GM06990 (cell line): ENCODE measurements at regions not wholly inside any gene's neighbourhood (a gene's known extent, or its start where the extent isn't known, plus 50 kb on each side); places are given as distances from the start of the nearest gene placed in this dataset.

ENCODE experiments used
- DNase-seq: peaks from one replicate; pipeline ENCODE4 v3.0.0-alpha.2; 2011; ENCODE audit not compliant: insufficient read length; ENCODE audit errors: extremely low read depth
- H3K27me3 ChIP-seq: replicated peaks from 2 replicates; pipeline ENCODE4 v1.6.0; 2011; ENCODE audit warnings: low read length; ENCODE audit not compliant: control insufficient read depth, insufficient read depth
- H3K36me3 ChIP-seq: 2 replicates; pipeline ENCODE4 v1.5.1; 2011; ENCODE audit warnings: low read length; ENCODE audit not compliant: control insufficient read depth, insufficient read depth
- H3K4me3 ChIP-seq: replicated peaks from 2 replicates; pipeline ENCODE4 v1.5.1; 2011; ENCODE audit warnings: low read depth, mild to moderate bottlenecking, control low read depth, low read length
- TF ChIP-seq, protein P1 (sequence below): IDR thresholded peaks from 2 replicates; pipeline ENCODE4 v1.5.1; 2011; ENCODE audit warnings: low read length, control low read depth, mild to moderate bottlenecking, inconsistent platforms; ENCODE audit not compliant: insufficient read depth, poor library complexity, severe bottlenecking

DNA sequence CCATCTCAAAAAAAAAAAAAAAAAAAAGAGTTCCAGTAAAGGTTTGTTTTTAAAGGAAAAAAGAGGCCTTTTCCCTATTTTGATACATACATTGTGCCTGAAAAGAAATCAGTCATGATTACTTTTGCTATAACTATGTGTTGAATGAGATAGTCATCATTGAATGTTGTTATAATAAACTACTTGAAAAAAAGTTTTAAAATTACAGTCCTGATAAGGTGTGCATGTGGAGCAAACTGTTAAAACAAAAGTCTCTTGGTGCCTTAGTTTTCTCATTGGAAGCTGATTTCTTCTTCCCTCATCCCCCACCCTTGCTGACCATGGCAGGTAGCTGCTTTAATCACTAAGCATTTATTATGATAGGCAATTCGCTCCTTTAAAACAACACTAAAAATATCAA, 172.3 kb upstream of the TBCA start:
- H3K4me3 ChIP-seq: no peak overlapping the region
- no peaks in the 10 kb centered on the region for H3K27me3 ChIP-seq
- TF ChIP-seq, protein P1, sequence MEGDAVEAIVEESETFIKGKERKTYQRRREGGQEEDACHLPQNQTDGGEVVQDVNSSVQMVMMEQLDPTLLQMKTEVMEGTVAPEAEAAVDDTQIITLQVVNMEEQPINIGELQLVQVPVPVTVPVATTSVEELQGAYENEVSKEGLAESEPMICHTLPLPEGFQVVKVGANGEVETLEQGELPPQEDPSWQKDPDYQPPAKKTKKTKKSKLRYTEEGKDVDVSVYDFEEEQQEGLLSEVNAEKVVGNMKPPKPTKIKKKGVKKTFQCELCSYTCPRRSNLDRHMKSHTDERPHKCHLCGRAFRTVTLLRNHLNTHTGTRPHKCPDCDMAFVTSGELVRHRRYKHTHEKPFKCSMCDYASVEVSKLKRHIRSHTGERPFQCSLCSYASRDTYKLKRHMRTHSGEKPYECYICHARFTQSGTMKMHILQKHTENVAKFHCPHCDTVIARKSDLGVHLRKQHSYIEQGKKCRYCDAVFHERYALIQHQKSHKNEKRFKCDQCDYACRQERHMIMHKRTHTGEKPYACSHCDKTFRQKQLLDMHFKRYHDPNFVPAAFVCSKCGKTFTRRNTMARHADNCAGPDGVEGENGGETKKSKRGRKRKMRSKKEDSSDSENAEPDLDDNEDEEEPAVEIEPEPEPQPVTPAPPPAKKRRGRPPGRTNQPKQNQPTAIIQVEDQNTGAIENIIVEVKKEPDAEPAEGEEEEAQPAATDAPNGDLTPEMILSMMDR: no peak
- no peak for DNase-seq
- H3K36me3 ChIP-seq: no peaks in the 10 kb centered on the region

GRCh38 chr5:77947041-77947428, 170.9 kb upstream of the TBCA start:
- no peaks in the 10 kb centered on the region for H3K27me3 ChIP-seq
- no peak overlapping the region for H3K4me3 ChIP-seq
- H3K36me3 ChIP-seq: no peaks in the 10 kb centered on the region
- DNase-seq: no peak
- TF ChIP-seq, protein P1: no peak

- Histone ChIP-seq H3K36me3 (no peaks in the 10 kb centered on the region), H3K4me3 (no peak overlapping the region), H3K27me3 (no peaks in the 10 kb centered on the region)
- TF ChIP-seq, protein P1: no peak
- no peak for DNase-seq
These were observed 170.4 kb upstream of the TBCA start for GRCh38 chr5:77946381-77947040.

- TF ChIP-seq, protein P1: no peak
- DNase-seq: no peak
These were observed 169.7 kb upstream of the TBCA start for GRCh38 chr5:77945874-77946273.

DNA sequence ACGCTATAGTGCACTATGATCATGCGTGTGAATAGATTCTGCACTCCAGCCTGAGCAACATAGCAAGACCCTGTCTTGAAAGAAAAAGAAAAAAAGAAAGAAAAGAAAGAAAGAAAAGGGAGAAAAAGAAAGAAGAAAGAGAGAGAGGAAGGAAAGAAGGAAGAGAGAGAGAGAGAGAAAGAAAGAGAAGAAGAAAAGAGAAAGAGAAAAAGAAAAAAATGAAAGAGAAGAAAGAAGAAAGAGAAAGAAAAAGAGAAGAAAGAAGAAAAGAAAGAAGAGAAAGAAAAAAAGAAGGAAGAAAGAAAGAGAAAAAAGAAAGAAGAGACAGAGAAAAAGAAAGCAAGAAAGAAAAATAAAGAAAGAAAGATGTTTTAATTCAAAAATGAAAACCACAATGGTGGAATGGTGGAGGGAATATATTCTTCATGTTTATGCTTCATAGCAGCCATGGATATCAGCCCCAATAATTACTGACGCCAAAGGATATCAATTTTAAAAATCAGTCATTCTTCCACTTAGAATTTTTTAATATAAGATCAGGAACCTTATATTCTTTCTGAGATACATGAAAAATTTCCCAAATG, 168.7 kb upstream of the TBCA start:
- TF ChIP-seq, protein P1: no peak
- Histone ChIP-seq H3K36me3 (no peaks in the 10 kb centered on the region), H3K27me3 (no peaks in the 10 kb centered on the region), H3K4me3 (no peak overlapping the region)
- DNase-seq: no peak

More at GRCh38 chr5:77945874-77946273, 169.7 kb upstream of the TBCA start:
- Histone ChIP-seq H3K36me3 (no peaks in the 10 kb centered on the region), H3K27me3 (no peaks in the 10 kb centered on the region), H3K4me3 (no peak overlapping the region)
